Activated naive CD4-positive, alpha-beta T cell treated with Interleukin-2 at 50 U/mL for 16 hours (primary cell): ENCODE measurements at regions not wholly inside any gene's neighbourhood (a gene's known extent, or its start where the extent isn't known, plus 50 kb on each side); places are given as distances from the start of the nearest gene placed in this dataset.
"Not testable (repeated sequence)": the region's sequence is repeated elsewhere in the genome, so short reads cannot be mapped to it uniquely, and the experiment has no call there.

Experiments used
- DNase-seq: peaks from one replicate; pipeline ENCODE4 v3.0.0-alpha.2; 2020

- DNase-seq, result no peak
Measured at GRCh38 chr6:40671001-40671693, 84.0 kb upstream of the LRFN2 start.

GRCh38 chr6:40669343-40669742 lies 82.2 kb upstream of the LRFN2 start:
- no peak for DNase-seq

GRCh38 chr6:40668203-40668602 lies 81.0 kb upstream of the LRFN2 start:
- no peak for DNase-seq

- no peak for DNase-seq
Measured at GRCh38 chr6:40666530-40666929, 79.4 kb upstream of the LRFN2 start.

GRCh38 chr6:40661726-40662125 lies 74.6 kb upstream of the LRFN2 start:
- no peak for DNase-seq

GRCh38 chr6:40656772-40657171 lies 69.6 kb upstream of the LRFN2 start:
- not testable (repeated sequence) for DNase-seq

GRCh38 chr6:40654828-40655227 lies 67.7 kb upstream of the LRFN2 start:
- no peak for DNase-seq

GRCh38 chr6:40645043-40645442 lies 57.9 kb upstream of the LRFN2 start:
- no peak for DNase-seq

GRCh38 chr6:40642837-40643236 lies 55.7 kb upstream of the LRFN2 start:
- no peak for DNase-seq

GRCh38 chr6:40642190-40642589 lies 55.0 kb upstream of the LRFN2 start:
- DNase-seq, result no peak

GRCh38 chr6:40640599-40641227 lies 53.5 kb upstream of the LRFN2 start:
- DNase-seq, result no peak
